ENCODE measurements at regions not wholly inside any gene's neighbourhood (a gene's known extent, or its start where the extent isn't known, plus 50 kb on each side); places are given as distances from the start of the nearest gene placed in this dataset.

- 18% methylated on average over 2 of the region's 5 CpGs; no CpG with 5 or more reads in 1 of the 2 experiments for WGBS, 2 experiments (ENCODE audit: extremely low coverage in 2 of 2, insufficient read length in 1 of 2)
- H3K9ac ChIP-seq (ENCODE audit: low read depth, low read length), result no peak overlapping the region
- no peak overlapping the region for H2BK5ac ChIP-seq (ENCODE audit: low read depth, low read length, poor library complexity, severe bottlenecking)
- no peak overlapping the region for H3K23ac ChIP-seq (ENCODE audit: low read depth, low read length)
- no peaks in the 10 kb centered on the region for H3K4me1 ChIP-seq (ENCODE audit: control insufficient read depth, insufficient read depth, low read length)
- no peak overlapping the region for H3K4me2 ChIP-seq (ENCODE audit: low read depth, low read length)
- no peaks in the 10 kb centered on the region for H3K27me3 ChIP-seq (ENCODE audit: control insufficient read depth, insufficient read depth, low read length)
- no peak overlapping the region for H3K4ac ChIP-seq (ENCODE audit: low read depth, low read length)
- BruUV-seq (replicated peaks), result no TSS peak
- H3K4me3 ChIP-seq (ENCODE audit: insufficient read depth, low read depth, low read length), result no peak overlapping the region
- no peaks in the 10 kb centered on the region for H4K20me1 ChIP-seq (ENCODE audit: insufficient read depth, low read length)
- no peak overlapping the region for H2AK5ac ChIP-seq (ENCODE audit: low read depth, low read length)
- dilution Hi-C loops (cut with HindIII; ENCODE audit: low sequenced_read_pairs, unreplicated experiment) (no loop called here), in situ Hi-C loops (cut with MboI; ENCODE audit: low sequenced_read_pairs) (no loop called here), intact Hi-C loops (cut with micrococcal nuclease) (no loop called here)
- no peak overlapping the region for H2BK15ac ChIP-seq (ENCODE audit: low read depth, low read length)
- ChIA-PET CTCF (interaction anchor here (0.6 kb wide), 1 partner anchor 107 kb away, joined by 4 read pairs; no protein-coding TSS in a partner anchor), POLR2A (ENCODE audit: unreplicated experiment) (no interaction called here)
- H4K5ac ChIP-seq (ENCODE audit: low read depth, low read length), result no peak overlapping the region
- H3K18ac ChIP-seq (ENCODE audit: low read depth, low read length), result no peak overlapping the region
- no peak overlapping the region for H3K27ac ChIP-seq (ENCODE audit: insufficient read depth, low read length)
- H3K9me3 ChIP-seq (ENCODE audit: control insufficient read depth, insufficient read depth, low read length), result peaks cover 3% of the 10 kb centered on the region; the same call in 1 of the 2 replicates
- no peak overlapping the region for H4K8ac ChIP-seq (ENCODE audit: low read depth in 2 of 2, low read length in 2 of 2)
- no peaks in the 10 kb centered on the region for H3K36me3 ChIP-seq (ENCODE audit: control insufficient read depth, insufficient read depth, low read length)
- H2BK120ac ChIP-seq (ENCODE audit: low read depth, low read length), result no peak overlapping the region
- H2AFZ ChIP-seq (replicated peaks; ENCODE audit: low read length, poor library complexity), result no peak overlapping the region
- H3K14ac ChIP-seq (replicated peaks; ENCODE audit: low read depth, low read length), result no peak overlapping the region
- no peak overlapping the region for H4K91ac ChIP-seq (ENCODE audit: insufficient read depth, low read depth, low read length)
- DNase-seq (no peak), ATAC-seq (ENCODE audit: low read depth) (no peak)
- H2BK20ac ChIP-seq (ENCODE audit: low read depth, low read length), result no peak overlapping the region
- TF ChIP-seq RFX5 (IDR thresholded peaks at IDR 0.05; ENCODE audit: low read depth, low read length) (no peak), ELK1 (IDR thresholded peaks at IDR 0.05; ENCODE audit: borderline replicate concordance, low read depth, low read length) (no peak), USF2 (IDR thresholded peaks at IDR 0.05; ENCODE audit: low read depth, low read length) (no peak), RCOR1 (IDR thresholded peaks at IDR 0.05; ENCODE audit: insufficient replicate concordance, low read length) (no peak), SMC3 (IDR thresholded peaks at IDR 0.05; ENCODE audit: low read depth, low read length) (no peak), MAFK (IDR thresholded peaks at IDR 0.05; ENCODE audit: low read depth, low read length) (no peak), MAZ (IDR thresholded peaks at IDR 0.05; ENCODE audit: borderline replicate concordance, low read depth, low read length) (no peak), CHD1 (IDR thresholded peaks at IDR 0.05; ENCODE audit: low read depth, low read length) (no peak), BHLHE40 (IDR thresholded peaks at IDR 0.05; ENCODE audit: low read depth, low read length) (no peak), MXI1 (IDR thresholded peaks at IDR 0.05; ENCODE audit: borderline replicate concordance, low read depth, low read length) (no peak), NFE2L2 (IDR thresholded peaks at IDR 0.05; ENCODE audit: low read depth, low read length) (no peak), CEBPB (IDR thresholded peaks at IDR 0.05; ENCODE audit: low read depth, low read length) (no peak), RAD21 (IDR thresholded peaks at IDR 0.05; ENCODE audit: low read length) (no peak), FOS (IDR thresholded peaks at IDR 0.05; ENCODE audit: low read depth, low read length) (no peak), POLR2A (IDR thresholded peaks at IDR 0.05; ENCODE audit: low read depth, low read length) (no peak)
- TF ChIP-seq, protein P1, sequence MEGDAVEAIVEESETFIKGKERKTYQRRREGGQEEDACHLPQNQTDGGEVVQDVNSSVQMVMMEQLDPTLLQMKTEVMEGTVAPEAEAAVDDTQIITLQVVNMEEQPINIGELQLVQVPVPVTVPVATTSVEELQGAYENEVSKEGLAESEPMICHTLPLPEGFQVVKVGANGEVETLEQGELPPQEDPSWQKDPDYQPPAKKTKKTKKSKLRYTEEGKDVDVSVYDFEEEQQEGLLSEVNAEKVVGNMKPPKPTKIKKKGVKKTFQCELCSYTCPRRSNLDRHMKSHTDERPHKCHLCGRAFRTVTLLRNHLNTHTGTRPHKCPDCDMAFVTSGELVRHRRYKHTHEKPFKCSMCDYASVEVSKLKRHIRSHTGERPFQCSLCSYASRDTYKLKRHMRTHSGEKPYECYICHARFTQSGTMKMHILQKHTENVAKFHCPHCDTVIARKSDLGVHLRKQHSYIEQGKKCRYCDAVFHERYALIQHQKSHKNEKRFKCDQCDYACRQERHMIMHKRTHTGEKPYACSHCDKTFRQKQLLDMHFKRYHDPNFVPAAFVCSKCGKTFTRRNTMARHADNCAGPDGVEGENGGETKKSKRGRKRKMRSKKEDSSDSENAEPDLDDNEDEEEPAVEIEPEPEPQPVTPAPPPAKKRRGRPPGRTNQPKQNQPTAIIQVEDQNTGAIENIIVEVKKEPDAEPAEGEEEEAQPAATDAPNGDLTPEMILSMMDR (conservative IDR thresholded peaks at IDR 0.05; ENCODE audit: low read depth, low read length), result no peak
- H3K56ac ChIP-seq (ENCODE audit: extremely low read depth, insufficient read depth, low read length), result no peak overlapping the region
- H3K79me1 ChIP-seq (ENCODE audit: low read depth in 1 of 2, low read length in 2 of 2), result no peaks in the 10 kb centered on the region
- H3K9me1 ChIP-seq (ENCODE audit: insufficient read depth, low read length), result no peaks in the 10 kb centered on the region
- no peak overlapping the region for H2AK9ac ChIP-seq (replicated peaks; ENCODE audit: low read depth, low read length, poor library complexity)
These were observed 260.8 kb downstream of the CGGBP1 start for GRCh38 chr3:87797872-87798566.

All from IMR-90 (cell line).